Activated T-cell treated with anti-CD3 and anti-CD28 coated beads, Interleukin-2, amount 50 U/mL, for 72 hours (primary cell): ENCODE measurements at regions not wholly inside any gene's neighbourhood (a gene's known extent, or its start where the extent isn't known, plus 50 kb on each side); places are given as distances from the start of the nearest gene placed in this dataset.

ENCODE experiments used
- ATAC-seq, 2 donors: fragments of 150-1000 bp; cut with Tn5 transposase; replicated peaks in 1 of 2; 2 replicates each; pipeline ENCODE4 v1.10.0; 2021; ENCODE audit warnings: moderate library complexity in 2 of 2, mild to moderate bottlenecking in 1 of 2
- DNase-seq, 2 donors: peaks; one replicate each; pipeline ENCODE4 v3.0.0; 2021 to 2022; ENCODE audit warnings: mixed read lengths in 1 of 2
- H3K27ac Mint-ChIP-seq: one replicate; pipeline ENCODE4 v1.8.0; 2022; ENCODE audit warnings: mild to moderate bottlenecking, moderate library complexity, mixed read lengths
- H3K27me3 Mint-ChIP-seq: one replicate; pipeline ENCODE4 v1.8.0; 2022; ENCODE audit warnings: low read depth, mixed read lengths
- H3K36me3 Mint-ChIP-seq, 2 donors: one replicate each; pipeline ENCODE4 v1.8.0; 2022; ENCODE audit warnings: mixed read lengths in 2 of 2, mild to moderate bottlenecking in 1 of 2; ENCODE audit not compliant: insufficient read depth in 2 of 2
- H3K4me1 Mint-ChIP-seq: one replicate; pipeline ENCODE4 v1.8.0; 2022; ENCODE audit warnings: low read depth, mixed read lengths
- H3K4me3 Mint-ChIP-seq, 2 donors: one replicate each; pipeline ENCODE4 v1.8.0; 2022; ENCODE audit warnings: mild to moderate bottlenecking in 2 of 2, mixed read lengths in 2 of 2, moderate library complexity in 2 of 2
- H3K9me3 Mint-ChIP-seq, 2 donors: one replicate each; pipeline ENCODE4 v1.8.0; 2022; ENCODE audit warnings: mixed read lengths in 2 of 2

GRCh38 chr10:57743711-57744110, 524.0 kb downstream of the IPMK start:
- Mint-ChIP-seq H3K27ac (no peak overlapping the region), H3K36me3 (no peaks in the 10 kb centered on the region), H3K9me3 (peaks cover 1 to 2% of the 10 kb centered on the region in 2 donors), H3K4me1 (no peaks in the 10 kb centered on the region), H3K27me3 (no peaks in the 10 kb centered on the region), H3K4me3 (no peak overlapping the region)
- ATAC-seq (no peak), DNase-seq (no peak)

- no peaks in the 10 kb centered on the region for H3K27me3 Mint-ChIP-seq
- H3K27ac Mint-ChIP-seq: no peak overlapping the region
- DNase-seq (no peak), ATAC-seq (no peak)
- no peaks in the 10 kb centered on the region for H3K36me3 Mint-ChIP-seq
- no peak overlapping the region for H3K4me3 Mint-ChIP-seq
- no peaks in the 10 kb centered on the region for H3K4me1 Mint-ChIP-seq
- peaks cover 1 to 4% of the 10 kb centered on the region in 2 donors for H3K9me3 Mint-ChIP-seq
These were observed 525.9 kb downstream of the IPMK start for GRCh38 chr10:57741751-57742150.

GRCh38 chr10:57723305-57723704, 544.4 kb downstream of the IPMK start:
- ATAC-seq: no peak
- no peak for DNase-seq
- no peaks in the 10 kb centered on the region for H3K36me3 Mint-ChIP-seq
- H3K27me3 Mint-ChIP-seq: no peaks in the 10 kb centered on the region
- no peaks in the 10 kb centered on the region for H3K4me1 Mint-ChIP-seq
- H3K9me3 Mint-ChIP-seq: peaks cover 6 to 9% of the 10 kb centered on the region in 2 donors
- no peak overlapping the region for H3K4me3 Mint-ChIP-seq
- no peak overlapping the region for H3K27ac Mint-ChIP-seq

- ATAC-seq (no peak), DNase-seq (no peak)
- no peaks in the 10 kb centered on the region for H3K27me3 Mint-ChIP-seq
- H3K4me1 Mint-ChIP-seq: no peaks in the 10 kb centered on the region
- no peak overlapping the region for H3K4me3 Mint-ChIP-seq
- H3K27ac Mint-ChIP-seq: no peak overlapping the region
- H3K36me3 Mint-ChIP-seq: no peaks in the 10 kb centered on the region
- peaks cover 4 to 10% of the 10 kb centered on the region in 2 donors for H3K9me3 Mint-ChIP-seq
These were observed 550.8 kb downstream of the IPMK start for GRCh38 chr10:57716884-57717283.

GRCh38 chr10:57715233-57715632, 552.5 kb downstream of the IPMK start:
- H3K27ac Mint-ChIP-seq: no peak overlapping the region
- no peaks in the 10 kb centered on the region for H3K36me3 Mint-ChIP-seq
- H3K4me3 Mint-ChIP-seq: no peak overlapping the region
- H3K4me1 Mint-ChIP-seq: no peaks in the 10 kb centered on the region
- DNase-seq: no peak
- no peak for ATAC-seq
- H3K9me3 Mint-ChIP-seq: peaks cover 4 to 10% of the 10 kb centered on the region in 2 donors
- no peaks in the 10 kb centered on the region for H3K27me3 Mint-ChIP-seq

GRCh38 chr10:57707300-57707658, 560.4 kb downstream of the IPMK start:
- Mint-ChIP-seq H3K36me3 (no peaks in the 10 kb centered on the region), H3K4me1 (no peaks in the 10 kb centered on the region), H3K9me3 (no peaks in the 10 kb centered on the region), H3K27ac (no peak overlapping the region), H3K27me3 (no peaks in the 10 kb centered on the region), H3K4me3 (no peak overlapping the region)
- no peak for DNase-seq
- no peak for ATAC-seq

- no peaks in the 10 kb centered on the region for H3K9me3 Mint-ChIP-seq
- no peak overlapping the region for H3K4me3 Mint-ChIP-seq
- no peak for ATAC-seq
- H3K27me3 Mint-ChIP-seq: no peaks in the 10 kb centered on the region
- no peak for DNase-seq
- H3K27ac Mint-ChIP-seq: no peak overlapping the region
- H3K36me3 Mint-ChIP-seq: no peaks in the 10 kb centered on the region
- no peaks in the 10 kb centered on the region for H3K4me1 Mint-ChIP-seq
These were observed 561.0 kb downstream of the IPMK start for GRCh38 chr10:57706576-57707299.

- H3K9me3 Mint-ChIP-seq: no peaks in the 10 kb centered on the region
These were observed 561.7 kb downstream of the IPMK start for GRCh38 chr10:57706016-57706415.

GRCh38 chr10:57699944-57700343, 567.8 kb downstream of the IPMK start:
- Mint-ChIP-seq H3K36me3 (no peaks in the 10 kb centered on the region), H3K27ac (no peak overlapping the region), H3K4me3 (no peak overlapping the region), H3K9me3 (no peaks in the 10 kb centered on the region), H3K4me1 (no peaks in the 10 kb centered on the region), H3K27me3 (no peaks in the 10 kb centered on the region)
- no peak for ATAC-seq
- no peak for DNase-seq

More at GRCh38 chr10:57706016-57706415, 561.7 kb downstream of the IPMK start:
- DNase-seq: no peak
- Mint-ChIP-seq H3K27ac (no peak overlapping the region), H3K4me3 (no peak overlapping the region), H3K27me3 (no peaks in the 10 kb centered on the region), H3K36me3 (no peaks in the 10 kb centered on the region), H3K4me1 (no peaks in the 10 kb centered on the region)
- no peak for ATAC-seq

GRCh38 chr10:57696641-57697040, 571.1 kb downstream of the IPMK start:
- Mint-ChIP-seq H3K27ac (no peak overlapping the region), H3K4me3 (no peak overlapping the region), H3K4me1 (no peaks in the 10 kb centered on the region), H3K27me3 (no peaks in the 10 kb centered on the region), H3K36me3 (no peaks in the 10 kb centered on the region), H3K9me3 (no peaks in the 10 kb centered on the region)
- ATAC-seq: no peak
- DNase-seq: no peak

- DNase-seq (no peak), ATAC-seq (no peak)
- Mint-ChIP-seq H3K9me3 (no peaks in the 10 kb centered on the region), H3K27ac (no peak overlapping the region), H3K36me3 (no peaks in the 10 kb centered on the region), H3K4me1 (no peaks in the 10 kb centered on the region), H3K4me3 (no peak overlapping the region), H3K27me3 (no peaks in the 10 kb centered on the region)
These were observed 572.6 kb downstream of the IPMK start for GRCh38 chr10:57694956-57695608.

- Mint-ChIP-seq H3K27ac (no peak overlapping the region), H3K9me3 (no peaks in the 10 kb centered on the region), H3K36me3 (no peaks in the 10 kb centered on the region), H3K4me1 (no peaks in the 10 kb centered on the region), H3K27me3 (no peaks in the 10 kb centered on the region), H3K4me3 (no peak overlapping the region)
- DNase-seq: no peak
- no peak for ATAC-seq
These were observed 575.3 kb downstream of the IPMK start for GRCh38 chr10:57692255-57692980.

- Mint-ChIP-seq H3K27me3 (no peaks in the 10 kb centered on the region), H3K4me1 (no peaks in the 10 kb centered on the region), H3K9me3 (no peaks in the 10 kb centered on the region), H3K4me3 (no peak overlapping the region), H3K36me3 (no peaks in the 10 kb centered on the region), H3K27ac (no peak overlapping the region)
- no peak for ATAC-seq
- no peak for DNase-seq
These were observed 577.9 kb downstream of the IPMK start for GRCh38 chr10:57689596-57690297.
